Kidney (tissue), 13 donors: ENCODE measurements at regions not wholly inside any gene's neighbourhood (a gene's known extent, or its start where the extent isn't known, plus 50 kb on each side); places are given as distances from the start of the nearest gene placed in this dataset.

Experiments
- DNase-seq, 5 donors: peaks; one replicate each; pipeline ENCODE4 v3.0.0-alpha.2; 2013 to 2020
- FAIRE-seq: peaks from 2 replicates; lab custom pipeline; 2012; peaks lifted over from hg19 to GRCh38; lab: Jason Lieb, UNC
- H3K27ac ChIP-seq, 2 donors: one replicate each; pipeline ENCODE4 v1.7.0; 2013; ENCODE audit warnings: low read depth in 2 of 2, low read length in 2 of 2, inconsistent platforms in 1 of 2
- H3K27me3 ChIP-seq: one replicate; pipeline ENCODE4 v1.7.1; 2013; ENCODE audit warnings: low read length, inconsistent platforms; ENCODE audit not compliant: control insufficient read depth, insufficient read depth
- H3K36me3 ChIP-seq, 3 donors: one replicate each; pipeline versions ENCODE4 v1.7.0 to v1.7.1; 2013; ENCODE audit warnings: low read length in 3 of 3, control low read depth in 1 of 3, inconsistent platforms in 1 of 3; ENCODE audit not compliant: insufficient read depth in 3 of 3, control insufficient read depth in 2 of 3
- H3K4me1 ChIP-seq, 3 donors: one replicate each; pipeline versions ENCODE4 v1.7.0 to v1.7.1; 2013; ENCODE audit warnings: low read length in 3 of 3, inconsistent platforms in 1 of 3, low read depth in 1 of 3; ENCODE audit not compliant: control insufficient read depth in 2 of 3, insufficient read depth in 2 of 3
- H3K4me3 ChIP-seq, 3 donors: one replicate each; pipeline versions ENCODE4 v1.7.0 to v1.8.1; 2013; ENCODE audit warnings: low read length in 3 of 3, control low read depth in 1 of 3, inconsistent platforms in 1 of 3
- H3K9ac ChIP-seq, 3 donors: one replicate each; pipeline versions ENCODE4 v1.7.0 to v1.7.1; 2013; ENCODE audit warnings: low read length in 3 of 3, control low read depth in 1 of 3, inconsistent platforms in 1 of 3
- H3K9me3 ChIP-seq, 3 donors: one replicate each; pipeline versions ENCODE4 v1.7.0 to v1.7.1; 2013; ENCODE audit warnings: low read length in 3 of 3, control low read depth in 1 of 3, inconsistent platforms in 1 of 3; ENCODE audit not compliant: control insufficient read depth in 2 of 3, insufficient read depth in 1 of 3
- CTCF ChIP-seq: IDR thresholded peaks from 3 replicates; pipeline ENCODE4 v1.5.1; 2012; ENCODE audit warnings: mild to moderate bottlenecking, moderate library complexity, borderline replicate concordance; ENCODE audit not compliant: insufficient read depth; ENCODE audit errors: extremely low read depth
- intact Hi-C: fragments of 100-400 bp; cut with DNase I; formaldehyde crosslinking; loops from one replicate; pipeline ENCODE4 v1.11.1; 2022
- donor health status: control.
- donor health status: control.
- donor health status: control.
- donor health status: control.
- donor health status: control.
- donor health status: DM: yes; HTN: yes; CAD: no.
- donor health status: Normal renal cell carcinoma (clear cell type).

DNA sequence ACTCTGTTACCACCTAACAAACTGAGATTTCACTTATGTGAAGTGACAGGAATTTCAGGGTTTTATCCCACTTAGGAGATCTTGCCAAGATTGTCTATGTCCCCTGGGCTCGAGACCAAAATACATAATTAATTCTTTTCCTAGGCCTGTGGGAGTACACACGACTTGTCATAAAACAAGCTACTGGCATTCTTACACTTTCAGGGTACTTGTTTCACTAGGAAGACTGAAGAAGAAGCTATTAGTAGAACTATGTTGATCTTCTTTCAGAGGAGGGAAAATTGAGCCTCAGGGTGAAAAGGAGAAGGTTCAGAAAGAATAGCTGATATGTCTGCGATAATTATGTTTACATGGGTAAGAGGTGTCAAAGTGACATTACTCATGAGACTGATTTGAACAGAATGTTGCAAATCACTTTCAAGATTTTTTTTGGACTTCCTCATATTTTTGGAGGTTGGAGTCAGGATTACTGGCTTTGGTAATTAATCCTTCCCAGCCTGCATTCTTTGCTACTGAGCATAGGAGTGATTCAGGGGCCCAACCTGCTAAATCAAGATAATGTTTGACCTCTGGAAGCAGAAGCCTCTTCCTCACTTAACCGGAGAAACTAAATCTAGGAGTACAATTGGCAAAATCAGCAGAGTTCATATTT lies 240.0 kb upstream of the NT5C1B start:
- peak in 2 of 5 donors; percentile 42 to 66 for DNase-seq
- no peak overlapping the region for H3K9ac ChIP-seq
- intact Hi-C loops = no loop called here
- peak; percentile 21 for FAIRE-seq
- TF ChIP-seq CTCF = no peak
- no peaks in the 10 kb centered on the region for H3K9me3 ChIP-seq
- no peaks in the 10 kb centered on the region for H3K27me3 ChIP-seq
- peaks cover 0 to 2% (median 0%) of the 10 kb centered on the region in 3 donors for H3K4me1 ChIP-seq
- H3K36me3 ChIP-seq = no peaks in the 10 kb centered on the region
- no peak overlapping the region for H3K27ac ChIP-seq
- H3K4me3 ChIP-seq = no peak overlapping the region

- no peak for FAIRE-seq
- Histone ChIP-seq H3K9me3 (no peaks in the 10 kb centered on the region), H3K27me3 (no peaks in the 10 kb centered on the region), H3K36me3 (no peaks in the 10 kb centered on the region), H3K27ac (no peak overlapping the region), H3K4me1 (peaks cover 0 to 2% (median 0%) of the 10 kb centered on the region in 3 donors), H3K9ac (no peak overlapping the region), H3K4me3 (no peak overlapping the region)
- no peak for DNase-seq
- intact Hi-C loops = no loop called here
- TF ChIP-seq CTCF = no peak
These were observed 238.9 kb upstream of the NT5C1B start for GRCh38 chr2:18828296-18828695.

- H3K36me3 ChIP-seq = no peaks in the 10 kb centered on the region
- intact Hi-C loops = no loop called here
These were observed 236.5 kb upstream of the NT5C1B start for GRCh38 chr2:18825838-18826237.

More at GRCh38 chr2:18825838-18826237, 236.5 kb upstream of the NT5C1B start:
- H3K4me3 ChIP-seq = no peak overlapping the region
- TF ChIP-seq CTCF = no peak
- FAIRE-seq (no peak), DNase-seq (no peak)
- no peaks in the 10 kb centered on the region for H3K27me3 ChIP-seq
- H3K27ac ChIP-seq = no peak overlapping the region
- no peaks in the 10 kb centered on the region for H3K9me3 ChIP-seq
- H3K4me1 ChIP-seq = peaks cover 0 to 2% (median 0%) of the 10 kb centered on the region in 3 donors
- H3K9ac ChIP-seq = no peak overlapping the region
